GM12878 (cell line): ENCODE measurements at regions not wholly inside any gene's neighbourhood (a gene's known extent, or its start where the extent isn't known, plus 50 kb on each side); places are given as distances from the start of the nearest gene placed in this dataset.

Experiments
- ATAC-seq: fragments of 200-7000 bp; cut with Tn5 transposase; 3 replicates; pipeline ENCODE4 v1.9.1; 2020; ENCODE audit warnings: mild to moderate bottlenecking, moderate library complexity
- BruUV-seq: library from RNA; stranded (reverse); fragments of 400-500 nt; replicated peaks from 2 replicates; lab custom pipeline; 2021; lab: Mats Ljungman, UMichigan
- CTCF ChIA-PET: fragments of 300-600 bp; sonication (Branson Sonifier 250); formaldehyde crosslinking; extraction: SDS; loops from one replicate; lab custom pipeline; 2021; ENCODE audit warnings: inconsistent platforms; lab: Yijun Ruan, JAX
- POLR2A ChIA-PET: fragments of 350-600 bp; formaldehyde crosslinking; extraction: SDS; loops from one replicate; lab custom pipeline; 2021; ENCODE audit warnings: inconsistent platforms; lab: Charles Lee
- RAD21 ChIA-PET: fragments of 300-600 bp; sonication (Branson Sonifier 250); formaldehyde crosslinking; loops from one replicate; lab custom pipeline; 2023; ENCODE audit warnings: antibody characterized with exemption; ENCODE audit not compliant: unreplicated experiment; lab: Charles Lee
- SMC1A ChIA-PET: fragments of 300-600 bp; sonication (Branson Sonifier 250); formaldehyde crosslinking; loops from one replicate; lab custom pipeline; 2023; ENCODE audit not compliant: unreplicated experiment, uncharacterized antibody; lab: Charles Lee
- DNase-seq: peaks from one replicate; pipeline ENCODE4 v3.0.0-alpha.2; 2011; ENCODE audit warnings: low read depth, low spot score
- FAIRE-seq: peaks from 3 replicates; lab custom pipeline; 2011; peaks lifted over from hg19 to GRCh38; lab: Jason Lieb, UNC
- H2AFZ ChIP-seq: 2 replicates; pipeline ENCODE4 v1.6.0; 2011; ENCODE audit warnings: low read depth, low read length, control low read depth; ENCODE audit not compliant: control insufficient read depth
- H3K27ac ChIP-seq: 2 replicates; pipeline ENCODE4 v1.5.1; 2011; ENCODE audit warnings: control low read depth; ENCODE audit not compliant: control insufficient read depth, insufficient read depth
- H3K27me3 ChIP-seq, 2 experiments: replicated peaks in 1 of 2; 2 replicates each; pipeline versions ENCODE4 v1.6.0 to v1.6.1; 2011; ENCODE audit warnings: low read length in 1 of 2; ENCODE audit not compliant: control insufficient read depth in 2 of 2, insufficient read depth in 2 of 2
- H3K36me3 ChIP-seq, 2 experiments: 2 replicates each; pipeline ENCODE4 v1.5.1; 2011; ENCODE audit warnings: low read length in 1 of 2; ENCODE audit not compliant: control insufficient read depth in 2 of 2, insufficient read depth in 2 of 2
- H3K4me1 ChIP-seq: 2 replicates; pipeline ENCODE4 v1.6.1; 2011; ENCODE audit warnings: mild to moderate bottlenecking, low read length, moderate library complexity, mixed read lengths; ENCODE audit not compliant: control insufficient read depth, insufficient read depth
- H3K4me2 ChIP-seq: 2 replicates; pipeline ENCODE4 v1.6.0; 2011; ENCODE audit warnings: control low read depth; ENCODE audit not compliant: control insufficient read depth, insufficient read depth
- H3K4me3 ChIP-seq: fragments of 200-600 bp; sonication (generic); 2 replicates; pipeline ENCODE4 v1.5.1; 2016
- H3K79me2 ChIP-seq: 2 replicates; pipeline ENCODE4 v1.6.0; 2011; ENCODE audit warnings: low read length; ENCODE audit not compliant: control insufficient read depth, insufficient read depth
- H3K9ac ChIP-seq: 2 replicates; pipeline ENCODE4 v1.8.0; 2011; ENCODE audit warnings: low read length, control low read depth, mixed read lengths; ENCODE audit not compliant: control insufficient read depth, insufficient read depth
- H3K9me3 ChIP-seq: replicated peaks from 3 replicates; pipeline ENCODE4 v1.5.1; 2011; ENCODE audit warnings: mild to moderate bottlenecking, low read length; ENCODE audit not compliant: control insufficient read depth, insufficient read depth
- H4K20me1 ChIP-seq: 2 replicates; pipeline ENCODE4 v1.6.0; 2011; ENCODE audit not compliant: control insufficient read depth, insufficient read depth
- KDM1A ChIP-seq: fragments of 200-600 bp; sonication (generic); IDR thresholded peaks from 2 replicates; pipeline ENCODE4 v1.6.1; 2016; ENCODE audit warnings: borderline replicate concordance
- MTA2 ChIP-seq: fragments of 450-650 bp; IDR thresholded peaks from 2 replicates; pipeline ENCODE4 v1.6.1; 2016; ENCODE audit warnings: low read depth, mild to moderate bottlenecking, moderate library complexity
- NFYA ChIP-seq: IDR thresholded peaks from 2 replicates; pipeline ENCODE4 v1.6.1; 2011; ENCODE audit warnings: low read depth, mild to moderate bottlenecking, low read length, improper control_type of control experiment, borderline replicate concordance
- NRF1 ChIP-seq: conservative IDR thresholded peaks from 2 replicates; pipeline ENCODE4 v1.6.1; 2011; ENCODE audit warnings: mild to moderate bottlenecking, low read depth, low read length, improper control_type of control experiment
- PML ChIP-seq: IDR thresholded peaks from 2 replicates; pipeline ENCODE4 v1.6.1; 2012; ENCODE audit warnings: low read length, inconsistent platforms
- POLR2AphosphoS2 ChIP-seq: IDR thresholded peaks from 2 replicates; pipeline ENCODE4 v1.6.1; 2011; ENCODE audit warnings: low read depth, mild to moderate bottlenecking, low read length, improper control_type of control experiment, moderate library complexity
- POU2F2 ChIP-seq: IDR thresholded peaks from 3 replicates; pipeline ENCODE4 v1.6.1; 2011; ENCODE audit warnings: low read depth, mild to moderate bottlenecking, low read length, borderline replicate concordance
- RUNX3 ChIP-seq: IDR thresholded peaks from 2 replicates; pipeline ENCODE4 v1.6.1; 2012; ENCODE audit warnings: low read length, inconsistent platforms
- SMAD1 ChIP-seq: fragments of 450-650 bp; IDR thresholded peaks from 2 replicates; pipeline ENCODE4 v1.6.1; 2018; ENCODE audit warnings: mild to moderate bottlenecking, low read depth; ENCODE audit not compliant: partially characterized antibody
- ZNF622 ChIP-seq: fragments of 450-650 bp; IDR thresholded peaks from 2 replicates; pipeline ENCODE4 v1.6.1; 2017; ENCODE audit warnings: mild to moderate bottlenecking, inconsistent platforms
- WGBS: methylation state at CpG from one replicate; pipeline ENCODE4 v1.1.6; 2016; ENCODE audit warnings: low lambda C conversion rate; ENCODE audit not compliant: insufficient replicate concordance, insufficient coverage; ENCODE audit errors: missing lambda C conversion rate; 5-methylcytosine and 5-hydroxymethylcytosine counted together
- in situ Hi-C: fragments of 300-500 bp; cut with MboI; formaldehyde crosslinking; loops from 9 replicates; pipeline ENCODE4 v1.14.3; 2018; ENCODE audit warnings: mixed read lengths
- intact Hi-C: fragments of 100-400 bp; cut with micrococcal nuclease; formaldehyde crosslinking; loops from one replicate; pipeline ENCODE4 v1.14.2; 2022; ENCODE audit not compliant: unreplicated experiment
- TF ChIP-seq, protein P1 (sequence below): fragments of 450-650 bp; IDR thresholded peaks from 2 replicates; pipeline ENCODE4 v1.6.1; 2017; ENCODE audit warnings: mild to moderate bottlenecking, low read depth, inconsistent platforms; ENCODE audit not compliant: poor library complexity, severe bottlenecking
- TF ChIP-seq, protein P2 (sequence below): IDR thresholded peaks from 2 replicates; pipeline ENCODE4 v1.6.1; 2012; ENCODE audit warnings: improper control_type of control experiment, low read depth, low read length; ENCODE audit not compliant: insufficient replicate concordance
- TF ChIP-seq, protein P3 (sequence below): IDR thresholded peaks from 2 replicates; pipeline ENCODE4 v1.6.1; 2012; ENCODE audit warnings: low read length, inconsistent platforms

DNA sequence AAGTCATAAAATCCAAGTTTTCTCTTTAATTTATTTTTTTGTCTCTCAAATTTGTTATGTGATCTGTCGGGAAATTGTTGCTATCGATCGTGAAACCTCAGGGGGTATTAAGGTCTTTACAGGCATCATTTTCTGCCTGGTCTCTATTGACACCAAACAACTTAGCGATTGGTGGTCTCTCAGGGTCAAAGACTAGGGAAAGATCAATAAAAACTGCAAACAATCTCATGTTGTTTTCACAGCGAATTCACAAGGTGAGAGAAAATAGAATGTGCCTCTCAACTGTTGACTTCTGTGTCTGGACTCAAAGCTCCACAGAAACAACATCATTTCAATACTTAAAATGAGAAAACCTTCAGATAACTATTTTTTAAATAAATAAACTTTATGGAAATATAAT, 645.4 kb upstream of the MIR17HG start:
- ChIA-PET CTCF (no interaction called here), SMC1A (no interaction called here), RAD21 (no interaction called here), POLR2A (no interaction called here)
- no TSS peak for BruUV-seq
- no peaks in the 10 kb centered on the region for H3K4me1 ChIP-seq
- H3K27ac ChIP-seq: no peak overlapping the region
- no peaks in the 10 kb centered on the region for H3K27me3 ChIP-seq
- H3K79me2 ChIP-seq: no peaks in the 10 kb centered on the region
- ATAC-seq: no peak
- intact Hi-C loops (no loop called here), in situ Hi-C loops (no loop called here)
- no peak overlapping the region for H3K9ac ChIP-seq
- no peaks in the 10 kb centered on the region for H4K20me1 ChIP-seq
- H3K4me2 ChIP-seq: no peak overlapping the region
- TF ChIP-seq POU2F2: no peak
- TF ChIP-seq MTA2: no peak
- TF ChIP-seq RUNX3: no peak
- TF ChIP-seq KDM1A: no peak
- TF ChIP-seq ZNF622: no peak
- no peak for TF ChIP-seq POLR2AphosphoS2
- TF ChIP-seq, protein P1, sequence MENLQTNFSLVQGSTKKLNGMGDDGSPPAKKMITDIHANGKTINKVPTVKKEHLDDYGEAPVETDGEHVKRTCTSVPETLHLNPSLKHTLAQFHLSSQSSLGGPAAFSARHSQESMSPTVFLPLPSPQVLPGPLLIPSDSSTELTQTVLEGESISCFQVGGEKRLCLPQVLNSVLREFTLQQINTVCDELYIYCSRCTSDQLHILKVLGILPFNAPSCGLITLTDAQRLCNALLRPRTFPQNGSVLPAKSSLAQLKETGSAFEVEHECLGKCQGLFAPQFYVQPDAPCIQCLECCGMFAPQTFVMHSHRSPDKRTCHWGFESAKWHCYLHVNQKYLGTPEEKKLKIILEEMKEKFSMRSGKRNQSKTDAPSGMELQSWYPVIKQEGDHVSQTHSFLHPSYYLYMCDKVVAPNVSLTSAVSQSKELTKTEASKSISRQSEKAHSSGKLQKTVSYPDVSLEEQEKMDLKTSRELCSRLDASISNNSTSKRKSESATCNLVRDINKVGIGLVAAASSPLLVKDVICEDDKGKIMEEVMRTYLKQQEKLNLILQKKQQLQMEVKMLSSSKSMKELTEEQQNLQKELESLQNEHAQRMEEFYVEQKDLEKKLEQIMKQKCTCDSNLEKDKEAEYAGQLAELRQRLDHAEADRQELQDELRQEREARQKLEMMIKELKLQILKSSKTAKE: no peak
- TF ChIP-seq, protein P2, sequence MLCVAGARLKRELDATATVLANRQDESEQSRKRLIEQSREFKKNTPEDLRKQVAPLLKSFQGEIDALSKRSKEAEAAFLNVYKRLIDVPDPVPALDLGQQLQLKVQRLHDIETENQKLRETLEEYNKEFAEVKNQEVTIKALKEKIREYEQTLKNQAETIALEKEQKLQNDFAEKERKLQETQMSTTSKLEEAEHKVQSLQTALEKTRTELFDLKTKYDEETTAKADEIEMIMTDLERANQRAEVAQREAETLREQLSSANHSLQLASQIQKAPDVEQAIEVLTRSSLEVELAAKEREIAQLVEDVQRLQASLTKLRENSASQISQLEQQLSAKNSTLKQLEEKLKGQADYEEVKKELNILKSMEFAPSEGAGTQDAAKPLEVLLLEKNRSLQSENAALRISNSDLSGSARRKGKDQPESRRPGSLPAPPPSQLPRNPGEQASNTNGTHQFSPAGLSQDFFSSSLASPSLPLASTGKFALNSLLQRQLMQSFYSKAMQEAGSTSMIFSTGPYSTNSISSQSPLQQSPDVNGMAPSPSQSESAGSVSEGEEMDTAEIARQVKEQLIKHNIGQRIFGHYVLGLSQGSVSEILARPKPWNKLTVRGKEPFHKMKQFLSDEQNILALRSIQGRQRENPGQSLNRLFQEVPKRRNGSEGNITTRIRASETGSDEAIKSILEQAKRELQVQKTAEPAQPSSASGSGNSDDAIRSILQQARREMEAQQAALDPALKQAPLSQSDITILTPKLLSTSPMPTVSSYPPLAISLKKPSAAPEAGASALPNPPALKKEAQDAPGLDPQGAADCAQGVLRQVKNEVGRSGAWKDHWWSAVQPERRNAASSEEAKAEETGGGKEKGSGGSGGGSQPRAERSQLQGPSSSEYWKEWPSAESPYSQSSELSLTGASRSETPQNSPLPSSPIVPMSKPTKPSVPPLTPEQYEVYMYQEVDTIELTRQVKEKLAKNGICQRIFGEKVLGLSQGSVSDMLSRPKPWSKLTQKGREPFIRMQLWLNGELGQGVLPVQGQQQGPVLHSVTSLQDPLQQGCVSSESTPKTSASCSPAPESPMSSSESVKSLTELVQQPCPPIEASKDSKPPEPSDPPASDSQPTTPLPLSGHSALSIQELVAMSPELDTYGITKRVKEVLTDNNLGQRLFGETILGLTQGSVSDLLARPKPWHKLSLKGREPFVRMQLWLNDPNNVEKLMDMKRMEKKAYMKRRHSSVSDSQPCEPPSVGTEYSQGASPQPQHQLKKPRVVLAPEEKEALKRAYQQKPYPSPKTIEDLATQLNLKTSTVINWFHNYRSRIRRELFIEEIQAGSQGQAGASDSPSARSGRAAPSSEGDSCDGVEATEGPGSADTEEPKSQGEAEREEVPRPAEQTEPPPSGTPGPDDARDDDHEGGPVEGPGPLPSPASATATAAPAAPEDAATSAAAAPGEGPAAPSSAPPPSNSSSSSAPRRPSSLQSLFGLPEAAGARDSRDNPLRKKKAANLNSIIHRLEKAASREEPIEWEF: no peak
- no peak for TF ChIP-seq NFYA
- TF ChIP-seq, protein P3, sequence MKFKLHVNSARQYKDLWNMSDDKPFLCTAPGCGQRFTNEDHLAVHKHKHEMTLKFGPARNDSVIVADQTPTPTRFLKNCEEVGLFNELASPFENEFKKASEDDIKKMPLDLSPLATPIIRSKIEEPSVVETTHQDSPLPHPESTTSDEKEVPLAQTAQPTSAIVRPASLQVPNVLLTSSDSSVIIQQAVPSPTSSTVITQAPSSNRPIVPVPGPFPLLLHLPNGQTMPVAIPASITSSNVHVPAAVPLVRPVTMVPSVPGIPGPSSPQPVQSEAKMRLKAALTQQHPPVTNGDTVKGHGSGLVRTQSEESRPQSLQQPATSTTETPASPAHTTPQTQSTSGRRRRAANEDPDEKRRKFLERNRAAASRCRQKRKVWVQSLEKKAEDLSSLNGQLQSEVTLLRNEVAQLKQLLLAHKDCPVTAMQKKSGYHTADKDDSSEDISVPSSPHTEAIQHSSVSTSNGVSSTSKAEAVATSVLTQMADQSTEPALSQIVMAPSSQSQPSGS: no peak
- TF ChIP-seq NRF1: no peak
- no peak for TF ChIP-seq PML
- no peak for TF ChIP-seq SMAD1
- H3K9me3 ChIP-seq: no peaks in the 10 kb centered on the region; the same call in 2 of the 3 replicates
- H3K4me3 ChIP-seq: no peak overlapping the region
- H2AFZ ChIP-seq: no peak overlapping the region
- H3K36me3 ChIP-seq: no peaks in the 10 kb centered on the region
- FAIRE-seq: no peak
- no peak for DNase-seq
- WGBS: 19% methylated on average over 5 of the region's 5 CpGs
